Astrocyte (in vitro differentiated cells and primary cell): ENCODE measurements at regions not wholly inside any gene's neighbourhood (a gene's known extent, or its start where the extent isn't known, plus 50 kb on each side); places are given as distances from the start of the nearest gene placed in this dataset.
A peak's percentile ranks its signal among the peaks of the same experiment; 100 is the strongest.

Experiments used
- DNase-seq: peaks from one replicate; pipeline ENCODE4 v3.0.0-alpha.2; 2010; ENCODE audit warnings: low read depth
- FAIRE-seq: peaks from 2 replicates; lab custom pipeline; 2011; peaks lifted over from hg19 to GRCh38; lab: Jason Lieb, UNC
- H2AFZ ChIP-seq: 2 replicates; pipeline ENCODE4 v1.6.0; 2012; ENCODE audit warnings: low read depth, low read length, inconsistent platforms
- H3K27ac ChIP-seq: 2 replicates; pipeline ENCODE4 v1.5.1; 2011; ENCODE audit warnings: low read depth, low read length, inconsistent platforms
- H3K27me3 ChIP-seq: 2 replicates; pipeline ENCODE4 v1.6.0; 2011; ENCODE audit warnings: low read length, inconsistent platforms; ENCODE audit not compliant: insufficient read depth
- H3K36me3 ChIP-seq: 2 replicates; pipeline ENCODE4 v1.5.1; 2011; ENCODE audit warnings: low read length, inconsistent platforms; ENCODE audit not compliant: insufficient read depth
- H3K4me1 ChIP-seq: 2 replicates; pipeline ENCODE4 v1.5.1; 2011; ENCODE audit warnings: low read length, inconsistent platforms; ENCODE audit not compliant: insufficient read depth
- H3K4me2 ChIP-seq: 2 replicates; pipeline ENCODE4 v1.6.0; 2012; ENCODE audit warnings: low read length, inconsistent platforms
- H3K4me3 ChIP-seq: 2 replicates; pipeline ENCODE4 v1.5.1; 2011; ENCODE audit warnings: low read depth, mild to moderate bottlenecking, low read length, inconsistent platforms; ENCODE audit not compliant: insufficient read depth
- H3K79me2 ChIP-seq: 2 replicates; pipeline ENCODE4 v1.6.0; 2012; ENCODE audit warnings: mild to moderate bottlenecking, low read length, inconsistent platforms; ENCODE audit not compliant: insufficient read depth
- H3K9ac ChIP-seq: 2 replicates; pipeline ENCODE4 v1.6.0; 2012; ENCODE audit warnings: mild to moderate bottlenecking, low read length, inconsistent platforms
- H3K9me3 ChIP-seq: 2 replicates; pipeline ENCODE4 v1.5.1; 2012; ENCODE audit warnings: low read depth, mild to moderate bottlenecking, low read length, inconsistent platforms; ENCODE audit not compliant: insufficient read depth
- H4K20me1 ChIP-seq: 2 replicates; pipeline ENCODE4 v1.6.0; 2012; ENCODE audit warnings: low read length, inconsistent platforms; ENCODE audit not compliant: insufficient read depth
- H3K27ac Mint-ChIP-seq: one replicate; pipeline ENCODE4 v1.8.0; 2021; ENCODE audit warnings: mild to moderate bottlenecking, mixed read lengths; ENCODE audit not compliant: unreplicated experiment
- H3K27me3 Mint-ChIP-seq: one replicate; pipeline ENCODE4 v1.8.0; 2021; ENCODE audit warnings: low read depth, mixed read lengths; ENCODE audit not compliant: unreplicated experiment
- H3K36me3 Mint-ChIP-seq: one replicate; pipeline ENCODE4 v1.8.0; 2021; ENCODE audit warnings: low read depth, mixed read lengths; ENCODE audit not compliant: unreplicated experiment
- H3K4me1 Mint-ChIP-seq: one replicate; pipeline ENCODE4 v1.8.0; 2021; ENCODE audit warnings: low read depth, mixed read lengths; ENCODE audit not compliant: unreplicated experiment
- H3K4me3 Mint-ChIP-seq: one replicate; pipeline ENCODE4 v1.8.0; 2021; ENCODE audit warnings: mild to moderate bottlenecking, moderate library complexity, mixed read lengths; ENCODE audit not compliant: unreplicated experiment
- H3K9me3 Mint-ChIP-seq: one replicate; pipeline ENCODE4 v1.8.0; 2021; ENCODE audit warnings: mild to moderate bottlenecking, mixed read lengths; ENCODE audit not compliant: unreplicated experiment
- CTCF ChIP-seq: IDR thresholded peaks from 2 replicates; pipeline ENCODE4 v1.5.1; 2011; ENCODE audit warnings: low read depth, mild to moderate bottlenecking, inconsistent platforms, low read length, moderate library complexity; ENCODE audit not compliant: insufficient read depth
- EZH2 ChIP-seq: IDR thresholded peaks from 2 replicates; pipeline ENCODE4 v1.6.1; 2012; ENCODE audit warnings: mild to moderate bottlenecking, low read length, inconsistent platforms; ENCODE audit not compliant: insufficient read depth

- H3K4me1 Mint-ChIP-seq = no peaks in the 10 kb centered on the region
- no peaks in the 10 kb centered on the region for H3K36me3 Mint-ChIP-seq
- peak overlapping the region; percentile 39 for H2AFZ ChIP-seq
- H3K79me2 ChIP-seq = no peaks in the 10 kb centered on the region
- no peak overlapping the region for H3K27ac Mint-ChIP-seq
- H3K27ac ChIP-seq = peak overlapping the region; percentile 68
- peaks cover 15% of the 10 kb centered on the region for H3K4me1 ChIP-seq
- no peak overlapping the region for H3K4me3 ChIP-seq
- H3K27me3 Mint-ChIP-seq = no peaks in the 10 kb centered on the region
- H3K4me2 ChIP-seq = peak overlapping the region; percentile 62
- peak overlapping the region; percentile 66 for H3K9ac ChIP-seq
- DNase-seq = peak; percentile 87
- no peaks in the 10 kb centered on the region for H3K27me3 ChIP-seq
- no peaks in the 10 kb centered on the region for H3K9me3 Mint-ChIP-seq
- peak; percentile 37 for FAIRE-seq
- H3K4me3 Mint-ChIP-seq = no peak overlapping the region
- TF ChIP-seq EZH2 (no peak), CTCF (no peak)
- H3K36me3 ChIP-seq = no peaks in the 10 kb centered on the region
- H3K9me3 ChIP-seq = no peaks in the 10 kb centered on the region
- no peaks in the 10 kb centered on the region for H4K20me1 ChIP-seq
Observed at GRCh38 chr3:81216192-81216591, 545.3 kb downstream of the GBE1 start.

- Histone ChIP-seq H3K9me3 (no peaks in the 10 kb centered on the region), H3K4me3 (no peak overlapping the region), H4K20me1 (no peaks in the 10 kb centered on the region), H3K27me3 (no peaks in the 10 kb centered on the region), H3K79me2 (no peaks in the 10 kb centered on the region), H3K36me3 (no peaks in the 10 kb centered on the region), H3K9ac (no peak overlapping the region), H3K4me2 (no peak overlapping the region), H3K4me1 (peaks cover 15% of the 10 kb centered on the region), H3K27ac (no peak overlapping the region), H2AFZ (no peak overlapping the region)
- FAIRE-seq (no peak), DNase-seq (peak; percentile 78)
- Mint-ChIP-seq H3K4me1 (no peaks in the 10 kb centered on the region), H3K27ac (no peak overlapping the region), H3K4me3 (no peak overlapping the region), H3K36me3 (no peaks in the 10 kb centered on the region), H3K9me3 (no peaks in the 10 kb centered on the region), H3K27me3 (no peaks in the 10 kb centered on the region)
- TF ChIP-seq CTCF = no peak
- no peak for TF ChIP-seq EZH2
Observed at GRCh38 chr3:81214631-81215030, 546.8 kb downstream of the GBE1 start.

GRCh38 chr3:81199587-81199986 is 561.9 kb downstream of the GBE1 start:
- Histone ChIP-seq H3K9ac (peak overlapping the region; percentile 24), H3K36me3 (no peaks in the 10 kb centered on the region), H4K20me1 (no peaks in the 10 kb centered on the region), H3K79me2 (no peaks in the 10 kb centered on the region), H3K27me3 (no peaks in the 10 kb centered on the region), H3K4me1 (peaks cover 5% of the 10 kb centered on the region), H3K4me2 (peak overlapping the region; percentile 72), H3K27ac (no peak overlapping the region), H3K9me3 (no peaks in the 10 kb centered on the region), H3K4me3 (no peak overlapping the region), H2AFZ (peak overlapping the region; percentile 58)
- Mint-ChIP-seq H3K27ac (no peak overlapping the region), H3K4me1 (peaks cover 17% of the 10 kb centered on the region), H3K27me3 (no peaks in the 10 kb centered on the region), H3K4me3 (no peak overlapping the region), H3K36me3 (no peaks in the 10 kb centered on the region), H3K9me3 (no peaks in the 10 kb centered on the region)
- TF ChIP-seq CTCF (no peak), EZH2 (no peak)
- DNase-seq (no peak), FAIRE-seq (no peak)
